Thyroid gland (tissue), 4 donors: ENCODE measurements at regions not wholly inside any gene's neighbourhood (a gene's known extent, or its start where the extent isn't known, plus 50 kb on each side); places are given as distances from the start of the nearest gene placed in this dataset.
"Not testable (repeated sequence)": the region's sequence is repeated elsewhere in the genome, so short reads cannot be mapped to it uniquely, and the experiment has no call there.

ENCODE experiments used
- POLR2A ChIP-seq, 2 donors: fragments of 450-650 bp; IDR thresholded peaks; one replicate each; pipeline ENCODE4 v1.6.1; 2017; ENCODE audit warnings: antibody characterized with exemption in 2 of 2, mild to moderate bottlenecking in 2 of 2, moderate library complexity in 1 of 2
- TF ChIP-seq, protein P1 (sequence below), 6 experiments: fragments of 200-600 bp in 3 of 6; fragments of 450-650 bp in 3 of 6; sonication (generic) in 3 of 6; IDR thresholded peaks; one replicate each; pipeline ENCODE4 v1.5.1; 2016 to 2019; ENCODE audit warnings: antibody characterized with exemption in 6 of 6, mild to moderate bottlenecking in 2 of 6, inconsistent platforms in 1 of 6, moderate library complexity in 1 of 6

DNA sequence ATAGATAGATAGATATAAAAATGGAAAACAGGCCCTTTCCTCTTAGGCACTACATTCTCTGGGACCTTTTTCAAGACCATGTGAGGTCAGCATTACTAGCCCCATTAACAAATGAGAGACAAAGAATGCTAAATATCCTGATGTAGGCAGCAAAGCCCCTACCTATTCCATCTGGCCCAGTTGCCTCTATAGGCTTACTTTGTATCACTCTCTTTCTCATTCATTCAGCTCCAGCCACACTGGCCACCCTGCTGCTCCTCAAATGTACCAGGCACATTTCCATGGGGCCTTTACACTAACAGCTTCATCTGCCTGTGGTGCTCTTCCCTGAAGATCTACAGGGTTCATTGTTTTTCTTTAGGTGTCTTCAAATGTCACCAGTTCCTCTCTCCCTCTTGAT, 156.4 kb downstream of the SPDYE17 start:
- TF ChIP-seq, protein P1, sequence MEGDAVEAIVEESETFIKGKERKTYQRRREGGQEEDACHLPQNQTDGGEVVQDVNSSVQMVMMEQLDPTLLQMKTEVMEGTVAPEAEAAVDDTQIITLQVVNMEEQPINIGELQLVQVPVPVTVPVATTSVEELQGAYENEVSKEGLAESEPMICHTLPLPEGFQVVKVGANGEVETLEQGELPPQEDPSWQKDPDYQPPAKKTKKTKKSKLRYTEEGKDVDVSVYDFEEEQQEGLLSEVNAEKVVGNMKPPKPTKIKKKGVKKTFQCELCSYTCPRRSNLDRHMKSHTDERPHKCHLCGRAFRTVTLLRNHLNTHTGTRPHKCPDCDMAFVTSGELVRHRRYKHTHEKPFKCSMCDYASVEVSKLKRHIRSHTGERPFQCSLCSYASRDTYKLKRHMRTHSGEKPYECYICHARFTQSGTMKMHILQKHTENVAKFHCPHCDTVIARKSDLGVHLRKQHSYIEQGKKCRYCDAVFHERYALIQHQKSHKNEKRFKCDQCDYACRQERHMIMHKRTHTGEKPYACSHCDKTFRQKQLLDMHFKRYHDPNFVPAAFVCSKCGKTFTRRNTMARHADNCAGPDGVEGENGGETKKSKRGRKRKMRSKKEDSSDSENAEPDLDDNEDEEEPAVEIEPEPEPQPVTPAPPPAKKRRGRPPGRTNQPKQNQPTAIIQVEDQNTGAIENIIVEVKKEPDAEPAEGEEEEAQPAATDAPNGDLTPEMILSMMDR (IDR thresholded peaks at IDR 0.05): not testable (repeated sequence)
- TF ChIP-seq POLR2A (IDR thresholded peaks at IDR 0.05): not testable (repeated sequence)
